CD4-positive, alpha-beta T cell treated with Interleukin-4 for 4 hours (primary cell): ENCODE measurements at regions not wholly inside any gene's neighbourhood (a gene's known extent, or its start where the extent isn't known, plus 50 kb on each side); places are given as distances from the start of the nearest gene placed in this dataset.
"Not testable (repeated sequence)": the region's sequence is repeated elsewhere in the genome, so short reads cannot be mapped to it uniquely, and the experiment has no call there.

ENCODE experiments used
- DNase-seq: peaks from one replicate; pipeline ENCODE4 v3.0.0-alpha.2; 2020

- peak; percentile 31 for DNase-seq
Observed at GRCh38 chr11:71638801-71639519, 56.3 kb upstream of the KRTAP5-11 start.

GRCh38 chr11:71639520-71639849 is 56.8 kb upstream of the KRTAP5-11 start:
- not testable (repeated sequence) for DNase-seq

- not testable (repeated sequence) for DNase-seq
Observed at GRCh38 chr11:71639916-71640315, 57.2 kb upstream of the KRTAP5-11 start.

GRCh38 chr11:71647078-71647477 is 64.4 kb upstream of the KRTAP5-11 start:
- not testable (repeated sequence) for DNase-seq

DNA sequence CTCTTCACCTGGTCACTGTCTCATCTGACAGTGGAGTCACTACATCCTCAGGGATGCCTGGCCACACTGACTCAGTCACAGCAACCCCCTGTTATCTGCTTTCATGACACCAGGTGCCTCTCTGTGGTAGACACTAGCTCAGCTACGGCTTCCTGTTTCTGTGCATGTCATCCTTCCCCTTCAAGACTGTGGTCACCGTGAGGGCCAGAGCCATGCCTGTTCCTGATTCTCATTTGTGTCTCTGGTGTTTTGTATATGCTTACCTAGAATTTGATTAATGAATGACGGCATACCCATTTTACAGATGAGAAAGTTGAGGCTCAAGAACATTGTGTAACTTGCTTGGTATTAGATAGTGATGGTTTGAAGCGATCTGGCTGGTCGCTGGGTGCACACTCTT is 70.3 kb upstream of the KRTAP5-11 start:
- not testable (repeated sequence) for DNase-seq

- not testable (repeated sequence) for DNase-seq
Observed at GRCh38 chr11:71654423-71654822, 71.7 kb upstream of the KRTAP5-11 start.

GRCh38 chr11:71655041-71655440 is 72.4 kb upstream of the KRTAP5-11 start:
- DNase-seq, result not testable (repeated sequence)

DNA sequence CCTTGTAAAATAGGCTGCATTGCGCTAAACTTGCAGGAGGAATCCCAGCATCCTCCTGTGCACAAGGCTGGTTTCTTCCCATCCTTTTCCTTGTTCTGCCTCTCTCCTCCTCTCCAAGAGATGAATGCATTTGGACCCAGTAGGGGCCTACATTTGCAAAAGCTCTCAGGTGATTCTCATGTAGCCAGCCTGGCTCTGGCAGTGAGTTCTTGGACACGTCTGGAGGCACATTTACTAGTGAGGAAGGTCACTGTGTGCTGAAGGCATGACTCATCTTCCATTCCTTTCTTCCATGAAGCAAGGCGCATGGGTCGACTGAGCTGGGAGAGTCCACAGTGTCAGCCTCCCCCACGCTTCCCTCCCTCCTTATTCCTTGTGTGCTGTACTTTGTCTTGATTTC is 73.8 kb upstream of the KRTAP5-11 start:
- not testable (repeated sequence) for DNase-seq

DNA sequence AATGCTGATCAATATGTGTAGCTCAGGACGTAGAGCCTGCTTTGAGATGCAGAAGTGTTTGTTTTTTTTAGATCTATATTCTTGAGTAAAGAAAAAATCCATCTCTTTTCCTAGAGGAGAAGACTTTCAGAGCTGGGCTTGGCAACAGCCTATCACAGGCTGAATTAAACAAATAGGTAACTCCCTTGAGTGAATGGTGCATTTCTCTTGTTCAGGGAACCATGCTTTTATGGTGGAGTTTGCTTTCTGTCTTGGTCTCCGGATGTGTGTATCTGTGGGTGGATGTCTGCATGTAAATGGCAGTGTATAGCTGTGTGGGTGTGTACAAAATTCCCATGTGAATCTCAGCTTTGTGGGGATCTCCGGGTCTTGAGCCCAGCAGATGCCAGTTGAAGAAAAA is 82.3 kb upstream of the KRTAP5-11 start:
- not testable (repeated sequence) for DNase-seq

DNA sequence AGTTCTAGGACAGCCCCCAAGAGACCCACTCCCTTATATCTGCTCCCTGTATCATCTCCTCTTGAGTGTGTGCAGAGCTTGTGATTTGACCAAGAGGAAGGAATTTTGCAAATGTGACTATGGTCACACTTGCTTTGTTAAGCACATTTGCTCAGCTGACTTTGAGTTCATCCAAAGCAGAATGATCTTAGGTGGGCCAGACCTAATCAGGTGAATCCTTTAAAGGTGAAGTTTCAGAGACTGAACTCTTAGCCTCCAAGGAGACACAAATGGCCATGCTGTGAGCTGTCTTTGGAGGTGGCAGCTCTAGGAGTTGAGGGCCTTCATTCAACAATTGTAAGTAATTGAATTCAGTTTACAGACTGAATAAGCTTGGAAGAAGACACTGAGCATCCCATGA is 115.4 kb upstream of the KRTAP5-11 start:
- DNase-seq, result not testable (repeated sequence)

GRCh38 chr11:71698961-71699360 is 116.3 kb upstream of the KRTAP5-11 start:
- not testable (repeated sequence) for DNase-seq

- not testable (repeated sequence) for DNase-seq
Observed at GRCh38 chr11:71701435-71702291, 119.0 kb upstream of the KRTAP5-11 start.

- DNase-seq, result not testable (repeated sequence)
Observed at GRCh38 chr11:71705086-71705737, 122.5 kb upstream of the KRTAP5-11 start.

DNA sequence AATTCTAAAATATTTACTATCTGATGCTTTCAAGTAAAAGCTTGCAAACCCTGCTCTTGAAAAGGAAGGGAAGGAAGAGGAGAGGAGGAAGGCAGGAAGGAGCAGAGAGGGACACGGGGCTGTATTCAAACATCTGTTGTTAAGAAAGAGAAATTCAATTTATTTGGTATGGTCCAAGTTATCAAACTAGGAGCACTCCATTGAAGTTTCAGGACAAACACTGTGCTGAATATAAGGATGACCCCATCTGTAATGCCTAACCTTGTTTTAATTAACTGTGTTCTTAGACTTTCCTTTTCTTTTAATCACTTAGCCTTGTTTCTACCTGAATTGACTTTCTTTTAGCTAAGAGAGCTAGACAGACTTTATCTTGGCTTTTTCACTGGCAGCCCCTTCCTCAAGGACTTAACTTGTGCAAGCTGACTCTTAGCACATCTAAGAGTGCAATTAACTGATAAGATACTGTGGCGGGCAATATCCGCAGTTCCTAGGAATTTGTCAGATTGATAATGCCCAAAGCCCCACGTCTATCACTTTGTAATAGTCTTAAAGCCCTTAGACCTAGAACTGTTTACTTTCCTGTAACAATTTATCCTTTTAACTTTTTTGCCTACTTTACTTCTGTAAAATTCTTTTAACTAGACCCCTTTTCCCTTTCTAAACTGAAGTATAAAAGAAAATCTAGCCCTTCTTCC is 123.2 kb upstream of the KRTAP5-11 start:
- not testable (repeated sequence) for DNase-seq

- not testable (repeated sequence) for DNase-seq
Observed at GRCh38 chr11:71707083-71707482, 124.4 kb upstream of the KRTAP5-11 start.

- DNase-seq, result not testable (repeated sequence)
Observed at GRCh38 chr11:71709541-71709940, 123.5 kb upstream of the DEFB108B start.

DNA sequence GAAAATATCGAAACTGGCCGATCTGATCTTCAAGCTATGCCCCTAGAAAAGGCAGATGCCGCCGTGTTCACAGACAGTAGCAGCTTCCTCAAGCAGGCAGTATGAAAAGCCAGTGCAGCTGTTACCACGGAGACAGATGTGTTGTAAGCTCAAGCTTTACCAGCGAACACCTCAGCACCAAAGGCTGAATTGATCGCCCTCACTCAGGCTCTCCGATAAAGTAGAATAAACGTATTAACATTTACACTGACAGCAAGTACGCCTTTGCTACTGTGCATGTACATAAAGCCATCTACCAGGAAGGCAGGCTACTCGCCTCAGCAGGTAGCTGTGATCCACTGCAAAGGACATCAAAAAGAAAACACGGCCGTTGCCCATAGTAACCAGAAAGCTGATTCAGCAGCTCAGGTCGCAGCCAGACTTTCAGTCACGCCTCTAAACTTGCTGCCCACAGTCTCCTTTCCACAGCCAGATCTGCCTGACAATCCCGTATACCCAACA is 122.8 kb upstream of the DEFB108B start:
- DNase-seq, result peak; percentile 82

DNA sequence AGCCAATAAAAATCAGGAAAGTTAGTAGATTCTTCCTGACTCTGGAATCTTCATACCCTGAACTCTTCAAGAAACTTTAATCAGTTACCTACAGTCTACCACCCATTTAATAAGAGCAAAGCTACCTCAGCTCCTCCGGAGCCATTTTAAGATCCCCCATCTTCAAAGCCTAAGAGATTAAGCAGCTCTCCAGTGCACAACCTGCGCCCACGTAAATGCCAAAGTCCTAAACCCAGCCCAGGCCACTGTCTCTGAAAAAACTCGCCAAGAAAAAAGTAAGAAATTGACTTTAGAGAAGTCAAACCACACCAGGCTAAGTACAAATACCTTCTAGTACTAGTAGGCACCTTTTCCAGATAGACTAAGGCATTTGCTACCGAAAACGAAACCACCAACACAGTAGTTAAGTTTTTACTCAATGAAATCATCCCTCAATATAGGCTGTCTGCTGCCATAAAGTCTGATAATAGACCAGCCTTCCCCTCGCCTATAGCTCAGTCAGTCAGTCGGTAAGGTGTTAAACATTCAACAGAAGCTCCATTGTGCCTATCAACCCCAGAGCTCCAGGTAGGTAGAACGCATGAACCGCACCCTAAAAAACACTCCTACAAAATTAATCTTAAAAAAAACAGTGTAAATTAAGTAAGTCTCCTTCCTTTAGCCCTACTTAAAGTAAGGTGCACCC is 122.2 kb upstream of the DEFB108B start:
- DNase-seq, result peak; percentile 24

- not testable (repeated sequence) for DNase-seq
Observed at GRCh38 chr11:71712350-71712749, 120.7 kb upstream of the DEFB108B start.

DNA sequence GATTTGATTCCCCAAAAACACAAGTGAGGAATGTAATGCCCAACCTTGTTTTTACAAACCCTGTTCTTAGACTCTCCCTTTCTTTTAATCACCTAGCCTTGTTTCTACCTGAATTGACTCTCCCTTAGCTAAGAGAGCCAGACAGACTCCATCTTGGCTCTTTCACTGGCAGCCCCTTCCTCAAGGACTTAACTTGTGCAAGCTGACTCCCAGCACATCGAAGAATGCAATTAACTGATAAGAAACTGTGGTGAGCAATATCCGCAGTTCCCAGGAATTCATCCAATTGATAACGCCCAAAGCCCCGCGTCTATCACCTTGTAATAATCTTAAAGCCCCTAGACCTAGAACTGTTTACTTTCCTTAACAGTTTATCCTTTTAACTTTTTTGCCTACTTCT is 120.2 kb upstream of the DEFB108B start:
- DNase-seq, result not testable (repeated sequence)

DNA sequence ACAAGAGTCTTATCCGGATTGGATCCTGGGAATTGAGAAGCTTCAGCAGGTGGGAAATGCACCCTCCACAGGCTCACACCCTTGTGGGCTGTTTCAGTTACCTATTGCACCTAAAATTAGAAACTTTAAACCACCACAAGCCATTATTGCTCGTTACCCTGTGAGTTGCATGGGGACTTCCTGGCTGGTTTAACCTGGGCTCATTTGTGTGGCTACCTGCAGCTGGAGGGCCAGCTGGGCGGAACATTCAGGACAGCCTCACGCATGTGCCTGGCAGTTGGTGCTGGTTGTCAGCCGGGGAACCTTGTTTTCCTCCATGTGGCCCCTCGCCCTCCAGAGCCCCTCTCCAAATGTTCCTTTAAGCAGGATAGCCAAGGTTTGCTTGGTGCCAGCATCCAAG is 118.5 kb upstream of the DEFB108B start:
- not testable (repeated sequence) for DNase-seq

- DNase-seq, result not testable (repeated sequence)
Observed at GRCh38 chr11:71721840-71722239, 111.2 kb upstream of the DEFB108B start.
